ENCODE measurements at regions not wholly inside any gene's neighbourhood (a gene's known extent, or its start where the extent isn't known, plus 50 kb on each side); places are given as distances from the start of the nearest gene placed in this dataset.

- TF ChIP-seq RAD21 (conservative IDR thresholded peaks at IDR 0.05 in 1 of 2, IDR thresholded peaks at IDR 0.05 in 1 of 2) (no peak), CTCF (IDR thresholded peaks at IDR 0.05) (no peak), POLR2A (IDR thresholded peaks at IDR 0.05; ENCODE audit: low read length) (no peak), MAZ (IDR thresholded peaks at IDR 0.05; ENCODE audit: borderline replicate concordance, low read depth, low read length) (no peak), SMC3 (IDR thresholded peaks at IDR 0.05) (no peak), JUN (IDR thresholded peaks at IDR 0.05) (no peak), FOSL2 (IDR thresholded peaks at IDR 0.05) (no peak), FOSL2 (CRISPR knock-in tag; IDR thresholded peaks at IDR 0.05) (no peak), ESRRA (IDR thresholded peaks at IDR 0.05; ENCODE audit: borderline replicate concordance, low read length) (no peak)
These were observed 398.1 kb downstream of the OCA2 start for GRCh38 chr15:27701014-27701413.
